GM20000 (cell line): ENCODE measurements at regions not wholly inside any gene's neighbourhood (a gene's known extent, or its start where the extent isn't known, plus 50 kb on each side); places are given as distances from the start of the nearest gene placed in this dataset.

ENCODE experiments used
- DNase-seq: peaks from one replicate; pipeline ENCODE4 v3.0.0; 2012; ENCODE audit warnings: low spot score
- CTCF ChIP-seq: IDR thresholded peaks from 2 replicates; pipeline ENCODE4 v1.5.1; 2012; ENCODE audit warnings: mild to moderate bottlenecking, control low read depth; ENCODE audit errors: extremely low read depth, missing control alignments

- TF ChIP-seq CTCF, result no peak
- DNase-seq, result no peak
These were observed 430.6 kb downstream of the KLF12 start for GRCh38 chr13:73703606-73704005.

GRCh38 chr13:73702419-73703071 is 431.7 kb downstream of the KLF12 start:
- TF ChIP-seq CTCF, result no peak
- DNase-seq, result peak; percentile 14

- TF ChIP-seq CTCF, result no peak
- no peak for DNase-seq
These were observed 433.0 kb downstream of the KLF12 start for GRCh38 chr13:73701160-73701559.

- DNase-seq, result no peak
- no peak for TF ChIP-seq CTCF
These were observed 435.3 kb downstream of the KLF12 start for GRCh38 chr13:73698859-73699258.

GRCh38 chr13:73697166-73697565 is 437.0 kb downstream of the KLF12 start:
- TF ChIP-seq CTCF, result no peak
- DNase-seq, result no peak

- DNase-seq, result no peak
- no peak for TF ChIP-seq CTCF
These were observed 437.5 kb downstream of the KLF12 start for GRCh38 chr13:73696713-73697112.

- TF ChIP-seq CTCF, result no peak
- no peak for DNase-seq
These were observed 437.9 kb downstream of the KLF12 start for GRCh38 chr13:73696271-73696670.
